C4-2B (cell line): ENCODE measurements at regions not wholly inside any gene's neighbourhood (a gene's known extent, or its start where the extent isn't known, plus 50 kb on each side); places are given as distances from the start of the nearest gene placed in this dataset.
"Not testable (repeated sequence)": the region's sequence is repeated elsewhere in the genome, so short reads cannot be mapped to it uniquely, and the experiment has no call there.

Experiments
- H3K27ac ChIP-seq: fragments of 450-650 bp; 2 replicates; pipeline ENCODE4 v1.5.1; 2017
- CTCF ChIP-seq: fragments of 450-650 bp; conservative IDR thresholded peaks from 2 replicates; pipeline ENCODE4 v1.5.1; 2017; ENCODE audit warnings: mild to moderate bottlenecking
- ZFX ChIP-seq: fragments of 450-650 bp; IDR thresholded peaks from 2 replicates; pipeline ENCODE4 v1.6.1; 2017

DNA sequence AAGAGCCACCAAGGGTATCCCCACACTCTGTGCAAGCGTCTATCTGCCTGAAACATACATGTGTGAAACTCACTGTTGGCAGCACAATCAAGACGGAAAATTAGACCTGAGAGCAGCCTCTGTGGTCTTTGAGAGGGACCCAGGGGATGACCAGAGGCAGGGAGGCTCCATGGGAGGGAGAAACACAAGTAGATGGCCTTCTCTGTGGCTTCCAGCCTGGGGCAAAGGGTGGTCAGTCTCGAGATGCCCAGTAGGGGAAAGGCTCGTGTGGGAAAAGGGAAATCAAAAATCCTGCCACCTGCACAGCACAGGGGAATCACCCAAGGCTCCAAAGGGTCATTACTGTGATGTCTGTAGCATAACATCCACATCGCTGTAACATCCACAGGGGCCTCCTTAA lies 823.3 kb downstream of the KCNJ18 start:
- no peak overlapping the region for H3K27ac ChIP-seq
- no peak for TF ChIP-seq ZFX
- TF ChIP-seq CTCF, result no peak

DNA sequence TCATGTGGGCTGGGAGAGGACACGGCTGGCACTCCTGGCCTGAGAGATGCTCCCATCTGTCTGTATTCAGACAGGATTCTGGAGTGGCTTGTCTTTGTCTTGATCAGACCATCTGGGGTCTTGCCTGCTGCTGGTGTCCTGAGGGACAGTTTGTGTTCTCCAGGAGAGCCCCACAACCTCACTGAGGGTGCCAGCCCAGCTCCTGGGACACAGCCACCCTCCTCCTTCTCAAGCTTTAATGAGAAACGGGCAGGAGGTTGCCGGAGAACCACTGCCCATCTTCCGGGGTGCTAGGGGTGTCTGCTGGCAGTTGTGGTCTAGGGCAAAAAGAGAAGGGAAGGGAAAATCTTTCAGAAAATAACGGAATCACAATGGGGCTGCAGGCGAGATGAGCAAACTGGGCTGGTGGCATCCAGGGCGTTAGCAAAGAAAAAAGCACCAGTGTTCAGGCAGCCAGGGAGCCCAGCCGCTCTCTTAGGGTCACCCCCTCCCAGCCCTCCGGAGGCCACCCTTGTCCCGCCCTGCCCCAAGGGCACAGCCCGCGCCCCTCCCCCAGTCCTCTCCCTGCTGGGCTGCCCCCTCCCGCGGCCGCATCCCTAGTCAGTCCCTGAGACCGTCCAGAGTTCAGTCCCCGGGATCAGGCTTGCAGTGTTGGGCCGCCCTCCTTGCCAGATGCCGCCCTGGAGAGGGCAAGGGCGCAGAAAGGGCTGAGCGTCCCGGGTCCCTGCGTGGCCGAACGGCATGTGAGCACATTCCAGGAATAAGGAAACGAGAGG lies 824.7 kb downstream of the KCNJ18 start:
- TF ChIP-seq ZFX (no peak), CTCF (no peak)
- H3K27ac ChIP-seq, result peak overlapping the region; percentile 69

- TF ChIP-seq ZFX, result no peak
- peak; percentile 82 for TF ChIP-seq CTCF
- peak overlapping the region; percentile 69 for H3K27ac ChIP-seq
Measured at GRCh38 chr17:22517716-22518115, 825.4 kb downstream of the KCNJ18 start.

GRCh38 chr17:22518185-22518584 lies 825.9 kb downstream of the KCNJ18 start:
- peak; percentile 54 for TF ChIP-seq CTCF
- no peak for TF ChIP-seq ZFX
- H3K27ac ChIP-seq, result no peak overlapping the region

GRCh38 chr17:22548873-22549272 lies 856.5 kb downstream of the KCNJ18 start:
- TF ChIP-seq CTCF, result peak; percentile 39
- H3K27ac ChIP-seq, result not testable (repeated sequence)

- not testable (repeated sequence) for H3K27ac ChIP-seq
Measured at GRCh38 chr17:22551695-22552415, 859.5 kb downstream of the KCNJ18 start.

DNA sequence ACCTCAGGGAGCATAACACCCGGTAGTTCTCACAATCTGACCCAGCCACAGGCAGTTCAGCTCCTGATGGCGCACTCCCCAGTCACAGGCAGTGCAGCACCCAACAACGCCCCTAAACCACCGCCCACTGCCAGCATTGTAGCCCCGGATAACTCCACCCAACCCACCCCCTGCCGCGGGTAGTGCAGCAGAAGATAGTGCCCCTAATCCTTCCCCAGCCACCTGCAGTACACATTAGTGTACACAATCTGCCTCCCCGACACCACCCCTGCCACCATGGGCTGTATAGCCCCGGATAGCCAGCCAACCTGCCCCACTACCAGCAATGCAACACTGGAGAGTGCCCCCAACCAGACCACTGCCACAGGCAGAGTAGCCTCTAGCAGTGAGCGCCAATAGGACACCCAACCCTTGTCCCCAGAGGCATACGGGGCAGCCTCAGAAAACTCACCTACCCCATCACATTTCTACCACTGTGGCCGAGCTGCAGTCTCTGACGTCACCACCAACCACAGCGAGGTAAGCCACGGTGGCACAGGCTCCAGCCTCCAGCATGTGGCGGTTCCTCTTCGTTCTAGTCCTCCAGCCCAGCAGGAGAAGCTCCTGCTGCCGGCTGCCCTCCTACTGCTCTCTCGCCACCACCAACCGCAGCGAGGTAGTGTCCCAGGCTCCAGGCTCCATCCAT lies 877.3 kb downstream of the KCNJ18 start:
- no peak for TF ChIP-seq CTCF
- TF ChIP-seq ZFX, result no peak
- H3K27ac ChIP-seq, result no peak overlapping the region
